ENCODE measurements at regions not wholly inside any gene's neighbourhood (a gene's known extent, or its start where the extent isn't known, plus 50 kb on each side); places are given as distances from the start of the nearest gene placed in this dataset.

DNA sequence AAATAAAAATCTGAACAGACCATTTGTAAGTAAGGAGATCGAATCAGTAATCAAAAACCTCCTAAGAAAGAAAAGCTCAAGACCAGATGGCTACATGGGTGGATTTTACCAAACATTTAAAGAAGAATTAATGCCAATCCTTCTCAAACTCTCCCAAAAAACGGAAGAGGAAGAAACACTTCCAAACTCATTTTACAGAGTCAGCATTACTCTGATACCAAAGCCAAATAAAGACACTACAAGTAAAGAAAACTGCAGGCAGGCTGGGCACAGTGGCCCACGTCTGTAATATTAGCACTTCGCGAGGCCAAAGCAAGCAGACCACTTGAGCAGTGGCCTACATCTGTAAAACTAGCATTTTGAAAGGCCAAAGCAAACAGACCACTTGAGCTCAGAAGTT, 159.8 kb downstream of the DPY19L2 start:
- peaks cover 0 to 6% of the 10 kb centered on the region in 2 experiments; a peak in 2 of 5 replicates for H3K9me3 Mint-ChIP-seq
- no peak overlapping the region for H2AFZ ChIP-seq (ENCODE audit: low read length)
- H3K4me3 Mint-ChIP-seq = no peak overlapping the region

More for the DNA sequence above, 159.8 kb downstream of the DPY19L2 start:
- no peaks in the 10 kb centered on the region for H3K9me3 ChIP-seq (ENCODE audit: control insufficient read depth, low read depth, low read length)
- no peak overlapping the region for H3T11ph ChIP-seq (ENCODE audit: low read length)
- no peak overlapping the region for H3K9ac ChIP-seq (ENCODE audit: extremely low read depth, insufficient read length, low read length)
- no peak overlapping the region for H2BK120ac ChIP-seq (ENCODE audit: low read depth, low read length, poor library complexity, severe bottlenecking)
- H4K91ac ChIP-seq (ENCODE audit: insufficient read length, low read depth, low read length) = no peak overlapping the region
- no peaks in the 10 kb centered on the region for H3K79me2 ChIP-seq (ENCODE audit: insufficient read depth, low read length)
- H3K4me1 ChIP-seq (ENCODE audit: insufficient read depth, low read length) = no peaks in the 10 kb centered on the region
- no peak overlapping the region for H2BK15ac ChIP-seq (ENCODE audit: low read depth, low read length)
- no peak overlapping the region for H3K4ac ChIP-seq (ENCODE audit: low read depth, low read length)
- DNase-seq = no peak
- no peaks in the 10 kb centered on the region for H3K27me3 Mint-ChIP-seq (ENCODE audit: low read depth)
- H3K36me3 Mint-ChIP-seq (ENCODE audit: insufficient read depth in 1 of 3, low read depth in 3 of 3) = no peaks in the 10 kb centered on the region
- H2BK5ac ChIP-seq (ENCODE audit: insufficient read length, low read length) = no peak overlapping the region
- H3K4me1 Mint-ChIP-seq = no peaks in the 10 kb centered on the region
- no peaks in the 10 kb centered on the region for H3K23me2 ChIP-seq (ENCODE audit: insufficient read length, low read depth, low read length, poor library complexity, severe bottlenecking)
- no peak overlapping the region for H4K5ac ChIP-seq (ENCODE audit: insufficient read length, low read depth, low read length)
- H4K20me1 ChIP-seq (ENCODE audit: control insufficient read depth, insufficient read depth, insufficient read length) = no peaks in the 10 kb centered on the region
- H3K79me1 ChIP-seq (ENCODE audit: insufficient read depth, low read depth, low read length, poor library complexity, severe bottlenecking) = no peaks in the 10 kb centered on the region
- no peak overlapping the region for H3K4me2 ChIP-seq (ENCODE audit: insufficient read depth, insufficient read length, low read length)
- no peak overlapping the region for H3K27ac Mint-ChIP-seq
- H3K56ac ChIP-seq (ENCODE audit: insufficient read length, low read depth, low read length) = no peak overlapping the region
- no peak overlapping the region for H2BK20ac ChIP-seq (ENCODE audit: low read depth, low read length, poor library complexity, severe bottlenecking)
- H2AK5ac ChIP-seq (ENCODE audit: insufficient read length, low read length) = no peak overlapping the region
- no peak overlapping the region for H2BK12ac ChIP-seq (ENCODE audit: insufficient read length, low read depth, low read length)
- H3K27ac ChIP-seq (ENCODE audit: insufficient read length, low read depth, low read length) = no peak overlapping the region
- no peak overlapping the region for H3K18ac ChIP-seq (ENCODE audit: insufficient read length, low read depth, low read length)
- H3K23ac ChIP-seq (ENCODE audit: insufficient read length, low read depth, low read length) = no peak overlapping the region
- no CpG with 5 or more reads among the region's 5 CpGs for WGBS (ENCODE audit: extremely low coverage, insufficient read length, low lambda C conversion rate)
- no peak overlapping the region for H3K14ac ChIP-seq (ENCODE audit: insufficient read depth, low read length)
- H4K8ac ChIP-seq (replicated peaks; ENCODE audit: insufficient read length, low read depth, low read length) = no peak overlapping the region
- TF ChIP-seq, protein P1, sequence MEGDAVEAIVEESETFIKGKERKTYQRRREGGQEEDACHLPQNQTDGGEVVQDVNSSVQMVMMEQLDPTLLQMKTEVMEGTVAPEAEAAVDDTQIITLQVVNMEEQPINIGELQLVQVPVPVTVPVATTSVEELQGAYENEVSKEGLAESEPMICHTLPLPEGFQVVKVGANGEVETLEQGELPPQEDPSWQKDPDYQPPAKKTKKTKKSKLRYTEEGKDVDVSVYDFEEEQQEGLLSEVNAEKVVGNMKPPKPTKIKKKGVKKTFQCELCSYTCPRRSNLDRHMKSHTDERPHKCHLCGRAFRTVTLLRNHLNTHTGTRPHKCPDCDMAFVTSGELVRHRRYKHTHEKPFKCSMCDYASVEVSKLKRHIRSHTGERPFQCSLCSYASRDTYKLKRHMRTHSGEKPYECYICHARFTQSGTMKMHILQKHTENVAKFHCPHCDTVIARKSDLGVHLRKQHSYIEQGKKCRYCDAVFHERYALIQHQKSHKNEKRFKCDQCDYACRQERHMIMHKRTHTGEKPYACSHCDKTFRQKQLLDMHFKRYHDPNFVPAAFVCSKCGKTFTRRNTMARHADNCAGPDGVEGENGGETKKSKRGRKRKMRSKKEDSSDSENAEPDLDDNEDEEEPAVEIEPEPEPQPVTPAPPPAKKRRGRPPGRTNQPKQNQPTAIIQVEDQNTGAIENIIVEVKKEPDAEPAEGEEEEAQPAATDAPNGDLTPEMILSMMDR (conservative IDR thresholded peaks at IDR 0.05) = no peak
- H3K27me3 ChIP-seq (ENCODE audit: insufficient read depth, low read length) = no peaks in the 10 kb centered on the region
